MM.1S (cell line): ENCODE measurements at regions not wholly inside any gene's neighbourhood (a gene's known extent, or its start where the extent isn't known, plus 50 kb on each side); places are given as distances from the start of the nearest gene placed in this dataset.

Source experiments
- DNase-seq: peaks from one replicate; pipeline ENCODE4 v3.0.0-alpha.2; 2015
- H2AFZ ChIP-seq: fragments of 300-600 bp; sonication (generic); 2 replicates; pipeline ENCODE4 v1.6.0; 2016; ENCODE audit warnings: antibody characterized with exemption, low read length
- H3F3A ChIP-seq: fragments of 300-600 bp; sonication (generic); 2 replicates; pipeline ENCODE4 v1.6.1; 2016; ENCODE audit warnings: mild to moderate bottlenecking, antibody characterized with exemption, low read length, moderate library complexity, mixed read lengths; ENCODE audit not compliant: insufficient read depth
- H3K27ac ChIP-seq: fragments of 300-600 bp; sonication (generic); 2 replicates; pipeline ENCODE4 v1.5.1; 2016; ENCODE audit warnings: mild to moderate bottlenecking, low read length
- H3K27me3 ChIP-seq: fragments of 300-600 bp; sonication (generic); replicated peaks from 2 replicates; pipeline ENCODE4 v1.6.0; 2016; ENCODE audit warnings: low read length; ENCODE audit not compliant: insufficient read depth
- H3K36me3 ChIP-seq: fragments of 300-600 bp; sonication (generic); replicated peaks from 2 replicates; pipeline ENCODE4 v1.6.1; 2016; ENCODE audit warnings: mild to moderate bottlenecking, low read length, mixed read lengths; ENCODE audit not compliant: insufficient read depth
- H3K4me1 ChIP-seq: fragments of 300-600 bp; sonication (generic); 2 replicates; pipeline ENCODE4 v1.6.1; 2016; ENCODE audit warnings: low read length, mixed read lengths
- H3K4me2 ChIP-seq: fragments of 300-600 bp; sonication (generic); 2 replicates; pipeline ENCODE4 v1.6.0; 2016; ENCODE audit warnings: low read depth, low read length
- H3K4me3 ChIP-seq: fragments of 300-600 bp; sonication (generic); 2 replicates; pipeline ENCODE4 v1.5.1; 2016; ENCODE audit warnings: low read length, mixed read lengths
- H3K79me2 ChIP-seq: fragments of 300-600 bp; sonication (generic); 2 replicates; pipeline ENCODE4 v1.6.1; 2016; ENCODE audit warnings: mixed run types, low read length, mixed read lengths
- H3K9ac ChIP-seq: fragments of 300-600 bp; sonication (generic); 2 replicates; pipeline ENCODE4 v1.6.1; 2016; ENCODE audit warnings: low read length, mixed read lengths
- H3K9me2 ChIP-seq: fragments of 300-600 bp; sonication (generic); replicated peaks from 2 replicates; pipeline ENCODE4 v1.6.1; 2016; ENCODE audit warnings: mild to moderate bottlenecking, low read length, mixed read lengths; ENCODE audit not compliant: insufficient read depth
- H3K9me3 ChIP-seq: fragments of 300-600 bp; sonication (generic); replicated peaks from 2 replicates; pipeline ENCODE4 v1.6.1; 2016; ENCODE audit warnings: mild to moderate bottlenecking, low read length, mixed read lengths; ENCODE audit not compliant: insufficient read depth
- H4K20me1 ChIP-seq: fragments of 300-600 bp; sonication (generic); 2 replicates; pipeline ENCODE4 v1.6.1; 2016; ENCODE audit warnings: mild to moderate bottlenecking, low read length, moderate library complexity, mixed read lengths; ENCODE audit not compliant: insufficient read depth
- CTCF ChIP-seq: fragments of 300-600 bp; sonication (generic); IDR thresholded peaks from 2 replicates; pipeline ENCODE4 v1.5.1; 2016; ENCODE audit warnings: antibody characterized with exemption, low read length, mixed read lengths
- EZH2 ChIP-seq: fragments of 300-600 bp; sonication (generic); optimal IDR thresholded peaks from 2 replicates; pipeline ENCODE3; 2017; ENCODE audit warnings: low read depth, mild to moderate bottlenecking, antibody characterized with exemption, low read length, mixed read lengths
- EZH2phosphoT487 ChIP-seq: fragments of 300-600 bp; sonication (generic); IDR thresholded peaks from 2 replicates; pipeline ENCODE4 v1.6.1; 2018; ENCODE audit warnings: antibody characterized with exemption, low read length

- DNase-seq = no peak
- Histone ChIP-seq H3K36me3 (no peaks in the 10 kb centered on the region), H3K79me2 (no peaks in the 10 kb centered on the region), H3K9me3 (no peaks in the 10 kb centered on the region), H2AFZ (no peak overlapping the region), H3K4me2 (no peak overlapping the region), H3K27me3 (no peaks in the 10 kb centered on the region), H3K9ac (no peak overlapping the region), H3K4me3 (no peak overlapping the region), H3K4me1 (no peaks in the 10 kb centered on the region), H3F3A (no peaks in the 10 kb centered on the region), H3K9me2 (no peaks in the 10 kb centered on the region), H3K27ac (no peak overlapping the region), H4K20me1 (no peaks in the 10 kb centered on the region)
- TF ChIP-seq EZH2 (no peak), EZH2phosphoT487 (no peak), CTCF (no peak)
These were observed 126.8 kb downstream of the SPATA31D1 start for GRCh38 chr9:82115331-82115730.

GRCh38 chr9:82115900-82116299 lies 127.3 kb downstream of the SPATA31D1 start:
- Histone ChIP-seq H4K20me1 (no peaks in the 10 kb centered on the region), H3F3A (no peaks in the 10 kb centered on the region), H3K9me3 (no peaks in the 10 kb centered on the region), H2AFZ (no peak overlapping the region), H3K9me2 (no peaks in the 10 kb centered on the region), H3K27me3 (no peaks in the 10 kb centered on the region), H3K27ac (no peak overlapping the region), H3K4me2 (no peak overlapping the region), H3K9ac (no peak overlapping the region), H3K36me3 (no peaks in the 10 kb centered on the region), H3K4me3 (no peak overlapping the region), H3K79me2 (no peaks in the 10 kb centered on the region), H3K4me1 (no peaks in the 10 kb centered on the region)
- DNase-seq = no peak
- TF ChIP-seq EZH2 = no peak

GRCh38 chr9:82116556-82116955 lies 128.0 kb downstream of the SPATA31D1 start:
- H4K20me1 ChIP-seq = no peaks in the 10 kb centered on the region
- H3K9me2 ChIP-seq = no peaks in the 10 kb centered on the region
- no peak overlapping the region for H3K4me2 ChIP-seq
- H3K9me3 ChIP-seq = no peaks in the 10 kb centered on the region
- no peak overlapping the region for H2AFZ ChIP-seq
- no peaks in the 10 kb centered on the region for H3K79me2 ChIP-seq
- no peaks in the 10 kb centered on the region for H3K27me3 ChIP-seq
- no peaks in the 10 kb centered on the region for H3K4me1 ChIP-seq
- no peak for DNase-seq
- no peak overlapping the region for H3K27ac ChIP-seq
- no peaks in the 10 kb centered on the region for H3F3A ChIP-seq
- no peaks in the 10 kb centered on the region for H3K36me3 ChIP-seq
- no peak overlapping the region for H3K4me3 ChIP-seq
- no peak for TF ChIP-seq EZH2
- H3K9ac ChIP-seq = no peak overlapping the region

GRCh38 chr9:82117026-82117811 lies 128.6 kb downstream of the SPATA31D1 start:
- Histone ChIP-seq H3K4me2 (no peak overlapping the region), H3F3A (no peaks in the 10 kb centered on the region), H3K27ac (no peak overlapping the region), H3K9me2 (no peaks in the 10 kb centered on the region), H3K9ac (no peak overlapping the region), H3K9me3 (no peaks in the 10 kb centered on the region), H3K27me3 (no peaks in the 10 kb centered on the region), H3K79me2 (no peaks in the 10 kb centered on the region), H3K36me3 (no peaks in the 10 kb centered on the region), H2AFZ (no peak overlapping the region), H3K4me1 (no peaks in the 10 kb centered on the region), H4K20me1 (no peaks in the 10 kb centered on the region), H3K4me3 (no peak overlapping the region)
- no peak for DNase-seq
- TF ChIP-seq EZH2phosphoT487 (no peak), EZH2 (no peak), CTCF (no peak)
